ENCODE measurements at regions not wholly inside any gene's neighbourhood (a gene's known extent, or its start where the extent isn't known, plus 50 kb on each side); places are given as distances from the start of the nearest gene placed in this dataset.
"Not testable (repeated sequence)": the region's sequence is repeated elsewhere in the genome, so short reads cannot be mapped to it uniquely, and the experiment has no call there.

GRCh38 chr1:166766942-166767341 is 72.3 kb upstream of the POGK start:
- Histone ChIP-seq H3K36me3 (replicated peaks; ENCODE audit: insufficient read depth, low read length) (no peaks in the 10 kb centered on the region), H3F3A (ENCODE audit: insufficient read depth, low read length) (no peaks in the 10 kb centered on the region), H3K4me2 (ENCODE audit: low read depth, low read length) (no peak overlapping the region), H3K79me2 (ENCODE audit: low read length) (no peaks in the 10 kb centered on the region), H3K4me3 (ENCODE audit: low read length) (no peak overlapping the region), H3K9me3 (replicated peaks; ENCODE audit: insufficient read depth, low read length) (no peaks in the 10 kb centered on the region), H3K27me3 (replicated peaks; ENCODE audit: insufficient read depth, low read length) (no peaks in the 10 kb centered on the region), H3K27ac (ENCODE audit: low read length) (no peak overlapping the region), H3K9ac (ENCODE audit: low read length) (no peak overlapping the region), H3K9me2 (replicated peaks; ENCODE audit: insufficient read depth, low read length) (no peaks in the 10 kb centered on the region), H3K4me1 (ENCODE audit: low read length) (no peaks in the 10 kb centered on the region), H2AFZ (ENCODE audit: low read length) (no peak overlapping the region), H4K20me1 (ENCODE audit: insufficient read depth, low read length) (no peaks in the 10 kb centered on the region)
- TF ChIP-seq EZH2phosphoT487 (IDR thresholded peaks at IDR 0.05; ENCODE audit: low read length), result no peak
- no peak for TF ChIP-seq EZH2 (optimal IDR thresholded peaks at IDR 0.05; ENCODE audit: low read depth, low read length)
- TF ChIP-seq, protein P1, sequence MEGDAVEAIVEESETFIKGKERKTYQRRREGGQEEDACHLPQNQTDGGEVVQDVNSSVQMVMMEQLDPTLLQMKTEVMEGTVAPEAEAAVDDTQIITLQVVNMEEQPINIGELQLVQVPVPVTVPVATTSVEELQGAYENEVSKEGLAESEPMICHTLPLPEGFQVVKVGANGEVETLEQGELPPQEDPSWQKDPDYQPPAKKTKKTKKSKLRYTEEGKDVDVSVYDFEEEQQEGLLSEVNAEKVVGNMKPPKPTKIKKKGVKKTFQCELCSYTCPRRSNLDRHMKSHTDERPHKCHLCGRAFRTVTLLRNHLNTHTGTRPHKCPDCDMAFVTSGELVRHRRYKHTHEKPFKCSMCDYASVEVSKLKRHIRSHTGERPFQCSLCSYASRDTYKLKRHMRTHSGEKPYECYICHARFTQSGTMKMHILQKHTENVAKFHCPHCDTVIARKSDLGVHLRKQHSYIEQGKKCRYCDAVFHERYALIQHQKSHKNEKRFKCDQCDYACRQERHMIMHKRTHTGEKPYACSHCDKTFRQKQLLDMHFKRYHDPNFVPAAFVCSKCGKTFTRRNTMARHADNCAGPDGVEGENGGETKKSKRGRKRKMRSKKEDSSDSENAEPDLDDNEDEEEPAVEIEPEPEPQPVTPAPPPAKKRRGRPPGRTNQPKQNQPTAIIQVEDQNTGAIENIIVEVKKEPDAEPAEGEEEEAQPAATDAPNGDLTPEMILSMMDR (IDR thresholded peaks at IDR 0.05; ENCODE audit: low read length), result no peak
- DNase-seq, result no peak

GRCh38 chr1:166784646-166785045 is 54.6 kb upstream of the POGK start:
- H3K9me3 ChIP-seq (replicated peaks; ENCODE audit: insufficient read depth, low read length); H3K4me2 ChIP-seq (ENCODE audit: low read depth, low read length); DNase-seq; H3K27me3 ChIP-seq (replicated peaks; ENCODE audit: insufficient read depth, low read length); H3K9me2 ChIP-seq (replicated peaks; ENCODE audit: insufficient read depth, low read length); H3K9ac ChIP-seq (ENCODE audit: low read length); H3F3A ChIP-seq (ENCODE audit: insufficient read depth, low read length); H3K4me3 ChIP-seq (ENCODE audit: low read length); H4K20me1 ChIP-seq (ENCODE audit: insufficient read depth, low read length); H3K27ac ChIP-seq (ENCODE audit: low read length); H3K79me2 ChIP-seq (ENCODE audit: low read length); H2AFZ ChIP-seq (ENCODE audit: low read length); H3K4me1 ChIP-seq (ENCODE audit: low read length); H3K36me3 ChIP-seq (replicated peaks; ENCODE audit: insufficient read depth, low read length): not testable (repeated sequence)

- Histone ChIP-seq H3K9me3 (replicated peaks; ENCODE audit: insufficient read depth, low read length) (no peaks in the 10 kb centered on the region), H3K9me2 (replicated peaks; ENCODE audit: insufficient read depth, low read length) (no peaks in the 10 kb centered on the region), H2AFZ (ENCODE audit: low read length) (no peak overlapping the region), H3K27me3 (replicated peaks; ENCODE audit: insufficient read depth, low read length) (no peaks in the 10 kb centered on the region), H3K79me2 (ENCODE audit: low read length) (no peaks in the 10 kb centered on the region), H3K4me2 (ENCODE audit: low read depth, low read length) (no peak overlapping the region), H3K27ac (ENCODE audit: low read length) (no peak overlapping the region), H3K36me3 (replicated peaks; ENCODE audit: insufficient read depth, low read length) (no peaks in the 10 kb centered on the region), H3K4me3 (ENCODE audit: low read length) (no peak overlapping the region), H3K9ac (ENCODE audit: low read length) (no peak overlapping the region), H3F3A (ENCODE audit: insufficient read depth, low read length) (no peaks in the 10 kb centered on the region), H3K4me1 (ENCODE audit: low read length) (no peaks in the 10 kb centered on the region), H4K20me1 (ENCODE audit: insufficient read depth, low read length) (no peaks in the 10 kb centered on the region)
- no peak for TF ChIP-seq EZH2phosphoT487 (IDR thresholded peaks at IDR 0.05; ENCODE audit: low read length)
- TF ChIP-seq, protein P1 (IDR thresholded peaks at IDR 0.05; ENCODE audit: low read length), result 0 out of 2 replicates have a peak, but pooled peaks have one; percentile 8
- no peak for DNase-seq
Observed at GRCh38 chr1:166785987-166786386, 53.3 kb upstream of the POGK start.

GRCh38 chr1:166789286-166789685 is 50.0 kb upstream of the POGK start:
- no peak for DNase-seq

More at GRCh38 chr1:166789286-166789685, 50.0 kb upstream of the POGK start:
- H3K4me3 ChIP-seq (ENCODE audit: low read length), result no peak overlapping the region
- H3K9me2 ChIP-seq (replicated peaks; ENCODE audit: insufficient read depth, low read length), result no peaks in the 10 kb centered on the region
- H3K4me1 ChIP-seq (ENCODE audit: low read length), result no peaks in the 10 kb centered on the region
- H4K20me1 ChIP-seq (ENCODE audit: insufficient read depth, low read length), result no peaks in the 10 kb centered on the region
- no peaks in the 10 kb centered on the region for H3K9me3 ChIP-seq (replicated peaks; ENCODE audit: insufficient read depth, low read length)
- no peaks in the 10 kb centered on the region for H3K27me3 ChIP-seq (replicated peaks; ENCODE audit: insufficient read depth, low read length)
- H2AFZ ChIP-seq (ENCODE audit: low read length), result no peak overlapping the region
- no peak overlapping the region for H3K27ac ChIP-seq (ENCODE audit: low read length)
- H3K4me2 ChIP-seq (ENCODE audit: low read depth, low read length), result no peak overlapping the region
- no peaks in the 10 kb centered on the region for H3K79me2 ChIP-seq (ENCODE audit: low read length)
- H3K9ac ChIP-seq (ENCODE audit: low read length), result no peak overlapping the region
- H3F3A ChIP-seq (ENCODE audit: insufficient read depth, low read length), result no peaks in the 10 kb centered on the region
- TF ChIP-seq, protein P1 (IDR thresholded peaks at IDR 0.05; ENCODE audit: low read length), result no peak
- no peak for TF ChIP-seq EZH2phosphoT487 (IDR thresholded peaks at IDR 0.05; ENCODE audit: low read length)
- TF ChIP-seq EZH2 (optimal IDR thresholded peaks at IDR 0.05; ENCODE audit: low read depth, low read length), result no peak
- no peaks in the 10 kb centered on the region for H3K36me3 ChIP-seq (replicated peaks; ENCODE audit: insufficient read depth, low read length)

All from MM.1S (cell line).